ENCODE measurements at regions not wholly inside any gene's neighbourhood (a gene's known extent, or its start where the extent isn't known, plus 50 kb on each side); places are given as distances from the start of the nearest gene placed in this dataset.

GRCh38 chr11:43035086-43035485 is 276.7 kb upstream of the API5 start:
- H4K20me1 ChIP-seq (ENCODE audit: control insufficient read depth, extremely low read depth, insufficient read depth, low read length), result no peaks in the 10 kb centered on the region
- no peak for TF ChIP-seq CTCF (conservative IDR thresholded peaks at IDR 0.05 in 1 of 2, IDR thresholded peaks at IDR 0.05 in 1 of 2; ENCODE audit: low read depth in 1 of 2, low read length in 2 of 2)
- TF ChIP-seq EZH2 (IDR thresholded peaks at IDR 0.05; ENCODE audit: low read length, missing control alignments), result no peak
- no peaks in the 10 kb centered on the region for H3K36me3 ChIP-seq (ENCODE audit: control insufficient read depth, insufficient read depth, low read length)
- no peaks in the 10 kb centered on the region for H3K27me3 ChIP-seq (ENCODE audit: control insufficient read depth, insufficient read depth, low read length)
- no peak overlapping the region for H2AFZ ChIP-seq (ENCODE audit: low read length)
- H3K4me2 ChIP-seq (ENCODE audit: extremely low read depth, insufficient read depth, low read length), result no peak overlapping the region
- H3K9me3 ChIP-seq (ENCODE audit: control insufficient read depth, insufficient read depth, low read depth, low read length), result no peaks in the 10 kb centered on the region
- no peaks in the 10 kb centered on the region for H3K79me2 ChIP-seq (ENCODE audit: control insufficient read depth, insufficient read depth, low read length)
- no peaks in the 10 kb centered on the region for H3K4me1 ChIP-seq (ENCODE audit: control insufficient read depth, extremely low read depth, insufficient read depth, low read length)
- H3K27ac ChIP-seq (ENCODE audit: insufficient read depth, low read length), result no peak overlapping the region
- H3K9ac ChIP-seq (ENCODE audit: insufficient read depth, low read length), result no peak overlapping the region
- DNase-seq (ENCODE audit: low read depth in 2 of 2), result no peak
- no peak overlapping the region for H3K4me3 ChIP-seq (replicated peaks in 1 of 4; ENCODE audit: control extremely low read depth in 1 of 4, insufficient read depth in 1 of 4, low read depth in 3 of 4, low read length in 4 of 4)

- no peaks in the 10 kb centered on the region for H3K79me2 ChIP-seq (ENCODE audit: control insufficient read depth, insufficient read depth, low read length)
- no peak overlapping the region for H3K4me2 ChIP-seq (ENCODE audit: extremely low read depth, insufficient read depth, low read length)
- H3K4me1 ChIP-seq (ENCODE audit: control insufficient read depth, extremely low read depth, insufficient read depth, low read length), result no peaks in the 10 kb centered on the region
- DNase-seq (ENCODE audit: low read depth in 2 of 2), result no peak
- no peaks in the 10 kb centered on the region for H3K27me3 ChIP-seq (ENCODE audit: control insufficient read depth, insufficient read depth, low read length)
- no peak overlapping the region for H3K27ac ChIP-seq (ENCODE audit: insufficient read depth, low read length)
- no peaks in the 10 kb centered on the region for H3K36me3 ChIP-seq (ENCODE audit: control insufficient read depth, insufficient read depth, low read length)
- H2AFZ ChIP-seq (ENCODE audit: low read length), result no peak overlapping the region
- H4K20me1 ChIP-seq (ENCODE audit: control insufficient read depth, extremely low read depth, insufficient read depth, low read length), result no peaks in the 10 kb centered on the region
- no peaks in the 10 kb centered on the region for H3K9me3 ChIP-seq (ENCODE audit: control insufficient read depth, insufficient read depth, low read depth, low read length)
- TF ChIP-seq CTCF (conservative IDR thresholded peaks at IDR 0.05 in 1 of 2, IDR thresholded peaks at IDR 0.05 in 1 of 2; ENCODE audit: low read depth in 1 of 2, low read length in 2 of 2) (no peak), EZH2 (IDR thresholded peaks at IDR 0.05; ENCODE audit: low read length, missing control alignments) (no peak)
- H3K4me3 ChIP-seq (replicated peaks in 1 of 4; ENCODE audit: control extremely low read depth in 1 of 4, insufficient read depth in 1 of 4, low read depth in 3 of 4, low read length in 4 of 4), result no peak overlapping the region
- H3K9ac ChIP-seq (ENCODE audit: insufficient read depth, low read length), result no peak overlapping the region
Measured at GRCh38 chr11:43053638-43054412, 258.0 kb upstream of the API5 start.

GRCh38 chr11:43067681-43068080 is 244.1 kb upstream of the API5 start:
- H3K9ac ChIP-seq (ENCODE audit: insufficient read depth, low read length), result no peak overlapping the region
- H3K27me3 ChIP-seq (ENCODE audit: control insufficient read depth, insufficient read depth, low read length), result no peaks in the 10 kb centered on the region
- no peak overlapping the region for H2AFZ ChIP-seq (ENCODE audit: low read length)
- no peaks in the 10 kb centered on the region for H3K36me3 ChIP-seq (ENCODE audit: control insufficient read depth, insufficient read depth, low read length)
- H3K79me2 ChIP-seq (ENCODE audit: control insufficient read depth, insufficient read depth, low read length), result no peaks in the 10 kb centered on the region
- H3K9me3 ChIP-seq (ENCODE audit: control insufficient read depth, insufficient read depth, low read depth, low read length), result no peaks in the 10 kb centered on the region
- no peak overlapping the region for H3K4me2 ChIP-seq (ENCODE audit: extremely low read depth, insufficient read depth, low read length)
- no peaks in the 10 kb centered on the region for H4K20me1 ChIP-seq (ENCODE audit: control insufficient read depth, extremely low read depth, insufficient read depth, low read length)
- H3K4me3 ChIP-seq (replicated peaks in 1 of 4; ENCODE audit: control extremely low read depth in 1 of 4, insufficient read depth in 1 of 4, low read depth in 3 of 4, low read length in 4 of 4), result no peak overlapping the region
- TF ChIP-seq EZH2 (IDR thresholded peaks at IDR 0.05; ENCODE audit: low read length, missing control alignments) (no peak), CTCF (conservative IDR thresholded peaks at IDR 0.05 in 1 of 2, IDR thresholded peaks at IDR 0.05 in 1 of 2; ENCODE audit: low read depth in 1 of 2, low read length in 2 of 2) (no peak)
- DNase-seq (ENCODE audit: low read depth in 2 of 2), result no peak
- H3K4me1 ChIP-seq (ENCODE audit: control insufficient read depth, extremely low read depth, insufficient read depth, low read length), result no peaks in the 10 kb centered on the region
- H3K27ac ChIP-seq (ENCODE audit: insufficient read depth, low read length), result no peak overlapping the region
